IMR-90 (cell line): ENCODE measurements at regions not wholly inside any gene's neighbourhood (a gene's known extent, or its start where the extent isn't known, plus 50 kb on each side); places are given as distances from the start of the nearest gene placed in this dataset.

Experiments used
- ATAC-seq: fragments of 200-7000 bp; cut with Tn5 transposase; 2 replicates; pipeline ENCODE4 v1.9.1; 2020; ENCODE audit warnings: low read depth, mild to moderate bottlenecking, moderate library complexity
- BruUV-seq: library from RNA; stranded (reverse); fragments of 400-500 nt; replicated peaks from 2 replicates; lab custom pipeline; 2021; lab: Mats Ljungman, UMichigan
- CTCF ChIA-PET: fragments of 300-600 bp; formaldehyde crosslinking; extraction: SDS; loops from one replicate; lab custom pipeline; 2021; ENCODE audit warnings: antibody characterized with exemption; lab: Yijun Ruan, JAX
- POLR2A ChIA-PET: fragments of 300-600 bp; sonication (Branson Sonifier 250); formaldehyde crosslinking; loops from one replicate; lab custom pipeline; 2022; ENCODE audit warnings: antibody characterized with exemption; ENCODE audit not compliant: unreplicated experiment; lab: Charles Lee
- DNase-seq: peaks from one replicate; pipeline ENCODE4 v3.0.0; 2013
- H2AFZ ChIP-seq: replicated peaks from 2 replicates; pipeline ENCODE3; 2013; ENCODE audit warnings: low read length, mild to moderate bottlenecking; ENCODE audit not compliant: poor library complexity
- H2AK5ac ChIP-seq: 2 replicates; pipeline ENCODE4 v1.6.1; 2013; ENCODE audit warnings: low read depth, low read length, inconsistent platforms
- H2AK9ac ChIP-seq: replicated peaks from 2 replicates; pipeline ENCODE3; 2013; ENCODE audit warnings: mild to moderate bottlenecking, low read depth, low read length, moderate library complexity; ENCODE audit not compliant: poor library complexity
- H2BK120ac ChIP-seq: 2 replicates; pipeline ENCODE4 v1.6.1; 2013; ENCODE audit warnings: low read depth, low read length, inconsistent platforms
- H2BK15ac ChIP-seq: 3 replicates; pipeline ENCODE4 v1.6.1; 2013; ENCODE audit warnings: low read depth, low read length, inconsistent platforms
- H2BK20ac ChIP-seq: 2 replicates; pipeline ENCODE4 v1.6.1; 2013; ENCODE audit warnings: low read depth, mild to moderate bottlenecking, inconsistent platforms, low read length, moderate library complexity
- H2BK5ac ChIP-seq: 2 replicates; pipeline ENCODE4 v1.6.1; 2013; ENCODE audit warnings: mild to moderate bottlenecking, low read depth, low read length, inconsistent platforms; ENCODE audit not compliant: poor library complexity, severe bottlenecking
- H3K14ac ChIP-seq: replicated peaks from 2 replicates; pipeline ENCODE4 v1.6.1; 2013; ENCODE audit warnings: low read depth, low read length, inconsistent platforms
- H3K18ac ChIP-seq: 2 replicates; pipeline ENCODE4 v1.6.1; 2013; ENCODE audit warnings: low read depth, low read length, control low read depth
- H3K23ac ChIP-seq: 2 replicates; pipeline ENCODE4 v1.6.1; 2013; ENCODE audit warnings: low read depth, low read length, inconsistent platforms
- H3K27ac ChIP-seq: 2 replicates; pipeline ENCODE4 v1.5.1; 2013; ENCODE audit warnings: mild to moderate bottlenecking, control low read depth, low read length; ENCODE audit not compliant: insufficient read depth
- H3K27me3 ChIP-seq: 2 replicates; pipeline ENCODE4 v1.6.1; 2013; ENCODE audit warnings: low read length; ENCODE audit not compliant: control insufficient read depth, insufficient read depth
- H3K36me3 ChIP-seq: 2 replicates; pipeline ENCODE4 v1.6.1; 2013; ENCODE audit warnings: low read length, mixed read lengths; ENCODE audit not compliant: control insufficient read depth, insufficient read depth
- H3K4ac ChIP-seq: 2 replicates; pipeline ENCODE4 v1.6.1; 2013; ENCODE audit warnings: low read depth, low read length, inconsistent platforms
- H3K4me1 ChIP-seq: 2 replicates; pipeline ENCODE4 v1.6.1; 2013; ENCODE audit warnings: low read length, mixed read lengths; ENCODE audit not compliant: control insufficient read depth, insufficient read depth
- H3K4me2 ChIP-seq: 2 replicates; pipeline ENCODE4 v1.6.1; 2013; ENCODE audit warnings: low read depth, mild to moderate bottlenecking, control low read depth, low read length, moderate library complexity
- H3K4me3 ChIP-seq: 2 replicates; pipeline ENCODE4 v1.5.1; 2013; ENCODE audit warnings: low read depth, mild to moderate bottlenecking, control low read depth, low read length, moderate library complexity; ENCODE audit not compliant: insufficient read depth
- H3K56ac ChIP-seq: 2 replicates; pipeline ENCODE4 v1.6.1; 2013; ENCODE audit warnings: low read length, inconsistent platforms; ENCODE audit not compliant: insufficient read depth; ENCODE audit errors: extremely low read depth
- H3K79me1 ChIP-seq, 2 experiments: 2 replicates each; pipeline ENCODE4 v1.6.1; 2013; ENCODE audit warnings: low read length in 2 of 2, inconsistent platforms in 1 of 2, low read depth in 1 of 2
- H3K9ac ChIP-seq: 2 replicates; pipeline ENCODE4 v1.6.1; 2013; ENCODE audit warnings: low read depth, low read length, control low read depth
- H3K9me1 ChIP-seq: 2 replicates; pipeline ENCODE4 v1.6.1; 2013; ENCODE audit warnings: low read length, inconsistent platforms; ENCODE audit not compliant: insufficient read depth
- H3K9me3 ChIP-seq: 2 replicates; pipeline ENCODE4 v1.6.1; 2013; ENCODE audit warnings: low read length; ENCODE audit not compliant: control insufficient read depth, insufficient read depth
- H4K20me1 ChIP-seq: 2 replicates; pipeline ENCODE4 v1.6.1; 2013; ENCODE audit warnings: low read length, inconsistent platforms; ENCODE audit not compliant: insufficient read depth
- H4K5ac ChIP-seq: 2 replicates; pipeline ENCODE4 v1.6.1; 2013; ENCODE audit warnings: mild to moderate bottlenecking, low read depth, low read length, control low read depth
- H4K8ac ChIP-seq, 2 experiments: 2 replicates each; pipeline ENCODE4 v1.6.1; 2013; ENCODE audit warnings: low read depth in 2 of 2, low read length in 2 of 2, control low read depth in 1 of 2, inconsistent platforms in 1 of 2
- H4K91ac ChIP-seq: 2 replicates; pipeline ENCODE4 v1.6.1; 2013; ENCODE audit warnings: low read depth, low read length, inconsistent platforms; ENCODE audit not compliant: insufficient read depth
- CEBPB ChIP-seq: IDR thresholded peaks from 2 replicates; pipeline ENCODE4 v1.6.1; 2012; ENCODE audit warnings: low read depth, low read length, improper control_type of control experiment
- FOS ChIP-seq: fragments of 150-350 bp; IDR thresholded peaks from 2 replicates; pipeline ENCODE4 v1.6.1; 2016; ENCODE audit warnings: low read depth, low read length
- MAFK ChIP-seq: IDR thresholded peaks from 2 replicates; pipeline ENCODE4 v1.6.1; 2012; ENCODE audit warnings: low read depth, low read length, improper control_type of control experiment
- MAZ ChIP-seq: IDR thresholded peaks from 2 replicates; pipeline ENCODE4 v1.6.1; 2012; ENCODE audit warnings: low read depth, mild to moderate bottlenecking, low read length, improper control_type of control experiment, moderate library complexity, borderline replicate concordance
- NFE2L2 ChIP-seq: fragments of 150-350 bp; IDR thresholded peaks from 2 replicates; pipeline ENCODE4 v1.6.1; 2016; ENCODE audit warnings: low read depth, mild to moderate bottlenecking, low read length
- POLR2A ChIP-seq: IDR thresholded peaks from 2 replicates; pipeline ENCODE4 v1.6.1; 2012; ENCODE audit warnings: mild to moderate bottlenecking, low read depth, low read length
- RAD21 ChIP-seq: IDR thresholded peaks from 2 replicates; pipeline ENCODE4 v1.6.1; 2012; ENCODE audit warnings: low read length, improper control_type of control experiment
- RFX5 ChIP-seq: IDR thresholded peaks from 2 replicates; pipeline ENCODE4 v1.8.0; 2012; ENCODE audit warnings: low read depth, mild to moderate bottlenecking, low read length, moderate library complexity
- SMC3 ChIP-seq: fragments of 150-350 bp; IDR thresholded peaks from 2 replicates; pipeline ENCODE4 v1.6.1; 2016; ENCODE audit warnings: low read depth, mild to moderate bottlenecking, antibody characterized with exemption, low read length, moderate library complexity
- WGBS, 2 experiments: methylation state at CpG; one replicate each; pipeline versions ENCODE4 v1.1.5 to v1.1.7; 2013; ENCODE audit warnings: missing lambda C conversion rate in 2 of 2; ENCODE audit not compliant: insufficient read length in 1 of 2; ENCODE audit errors: extremely low coverage in 2 of 2; 5-methylcytosine and 5-hydroxymethylcytosine counted together
- dilution Hi-C: fragments of 300-500 bp; cut with HindIII; formaldehyde crosslinking; loops from one replicate; pipeline ENCODE4 v1.14.3; 2018; ENCODE audit warnings: low sequenced_read_pairs; ENCODE audit not compliant: unreplicated experiment
- in situ Hi-C: fragments of 300-500 bp; cut with MboI; formaldehyde crosslinking; loops from 3 replicates; pipeline ENCODE4 v1.14.3; 2019; ENCODE audit warnings: low sequenced_read_pairs, inconsistent platforms, mixed read lengths
- intact Hi-C: fragments of 100-400 bp; cut with micrococcal nuclease; formaldehyde crosslinking; loops from 2 replicates; pipeline ENCODE4 v1.10.0; 2022
- TF ChIP-seq, protein P1 (sequence below): conservative IDR thresholded peaks from 2 replicates; pipeline ENCODE4 v1.5.1; 2012; ENCODE audit warnings: mild to moderate bottlenecking, low read depth, low read length, improper control_type of control experiment
- TF ChIP-seq, protein P2 (sequence below): fragments of 150-350 bp; IDR thresholded peaks from 2 replicates; pipeline ENCODE4 v1.6.1; 2016; ENCODE audit warnings: low read depth, mild to moderate bottlenecking, low read length, moderate library complexity, borderline replicate concordance

DNA sequence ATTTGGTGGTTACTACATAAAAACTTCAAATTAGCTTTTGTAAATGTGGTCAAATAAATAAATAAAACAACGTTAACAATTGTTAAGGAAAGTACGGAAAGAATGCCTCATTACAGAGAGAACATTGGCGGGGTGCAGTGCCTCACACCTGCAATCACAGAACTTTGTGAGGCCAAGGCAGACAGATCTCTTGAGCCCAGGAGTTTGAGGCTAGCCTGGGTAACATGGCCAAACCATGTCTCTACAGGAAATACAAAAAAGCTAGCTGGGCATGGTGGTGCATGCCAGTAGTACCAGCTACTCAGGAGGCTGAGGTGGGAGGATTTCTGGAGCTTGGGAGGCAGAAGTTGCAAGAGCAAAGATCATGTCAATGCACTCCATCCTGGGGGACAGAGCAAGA is 59.4 kb upstream of the VPREB1 start:
- 75% methylated on average over 2 of the region's 3 CpGs; no CpG with 5 or more reads in 1 of the 2 experiments for WGBS, 2 experiments
- DNase-seq (no peak), ATAC-seq (no peak)
- in situ Hi-C loops: no loop called here
- Histone ChIP-seq H3K4me1 (no peaks in the 10 kb centered on the region), H3K18ac (no peak overlapping the region), H3K27me3 (peaks cover 37% of the 10 kb centered on the region), H3K9me1 (no peaks in the 10 kb centered on the region), H3K27ac (no peak overlapping the region), H3K4me3 (no peak overlapping the region), H2AK9ac (no peak overlapping the region), H4K91ac (no peak overlapping the region), H2BK20ac (no peak overlapping the region), H3K14ac (no peak overlapping the region), H4K20me1 (no peaks in the 10 kb centered on the region), H2AK5ac (no peak overlapping the region), H2AFZ (no peak overlapping the region), H3K23ac (no peak overlapping the region), H3K79me1 (no peaks in the 10 kb centered on the region), H3K4ac (no peak overlapping the region), H2BK5ac (no peak overlapping the region), H4K8ac (no peak overlapping the region), H2BK120ac (no peak overlapping the region), H3K9me3 (no peaks in the 10 kb centered on the region), H2BK15ac (no peak overlapping the region), H4K5ac (no peak overlapping the region), H3K9ac (no peak overlapping the region), H3K56ac (no peak overlapping the region), H3K36me3 (no peaks in the 10 kb centered on the region), H3K4me2 (no peak overlapping the region)
- no TSS peak for BruUV-seq
- CTCF ChIA-PET: interaction anchor here (0.8 to 2.5 kb wide), 2 partner anchors 16 to 124 kb away, joined by 3 to 8 read pairs; no protein-coding TSS in a partner anchor
- POLR2A ChIA-PET: no interaction called here
- dilution Hi-C loops: no loop called here
- TF ChIP-seq SMC3 (no peak), POLR2A (no peak), NFE2L2 (no peak), MAZ (no peak), RFX5 (no peak), CEBPB (no peak), RAD21 (no peak), FOS (no peak), MAFK (no peak)
- TF ChIP-seq, protein P1, sequence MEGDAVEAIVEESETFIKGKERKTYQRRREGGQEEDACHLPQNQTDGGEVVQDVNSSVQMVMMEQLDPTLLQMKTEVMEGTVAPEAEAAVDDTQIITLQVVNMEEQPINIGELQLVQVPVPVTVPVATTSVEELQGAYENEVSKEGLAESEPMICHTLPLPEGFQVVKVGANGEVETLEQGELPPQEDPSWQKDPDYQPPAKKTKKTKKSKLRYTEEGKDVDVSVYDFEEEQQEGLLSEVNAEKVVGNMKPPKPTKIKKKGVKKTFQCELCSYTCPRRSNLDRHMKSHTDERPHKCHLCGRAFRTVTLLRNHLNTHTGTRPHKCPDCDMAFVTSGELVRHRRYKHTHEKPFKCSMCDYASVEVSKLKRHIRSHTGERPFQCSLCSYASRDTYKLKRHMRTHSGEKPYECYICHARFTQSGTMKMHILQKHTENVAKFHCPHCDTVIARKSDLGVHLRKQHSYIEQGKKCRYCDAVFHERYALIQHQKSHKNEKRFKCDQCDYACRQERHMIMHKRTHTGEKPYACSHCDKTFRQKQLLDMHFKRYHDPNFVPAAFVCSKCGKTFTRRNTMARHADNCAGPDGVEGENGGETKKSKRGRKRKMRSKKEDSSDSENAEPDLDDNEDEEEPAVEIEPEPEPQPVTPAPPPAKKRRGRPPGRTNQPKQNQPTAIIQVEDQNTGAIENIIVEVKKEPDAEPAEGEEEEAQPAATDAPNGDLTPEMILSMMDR: no peak
- TF ChIP-seq, protein P2, sequence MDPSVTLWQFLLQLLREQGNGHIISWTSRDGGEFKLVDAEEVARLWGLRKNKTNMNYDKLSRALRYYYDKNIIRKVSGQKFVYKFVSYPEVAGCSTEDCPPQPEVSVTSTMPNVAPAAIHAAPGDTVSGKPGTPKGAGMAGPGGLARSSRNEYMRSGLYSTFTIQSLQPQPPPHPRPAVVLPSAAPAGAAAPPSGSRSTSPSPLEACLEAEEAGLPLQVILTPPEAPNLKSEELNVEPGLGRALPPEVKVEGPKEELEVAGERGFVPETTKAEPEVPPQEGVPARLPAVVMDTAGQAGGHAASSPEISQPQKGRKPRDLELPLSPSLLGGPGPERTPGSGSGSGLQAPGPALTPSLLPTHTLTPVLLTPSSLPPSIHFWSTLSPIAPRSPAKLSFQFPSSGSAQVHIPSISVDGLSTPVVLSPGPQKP: no peak
- intact Hi-C loops: no loop called here
